HG02970 (cell line): ENCODE measurements at regions not wholly inside any gene's neighbourhood (a gene's known extent, or its start where the extent isn't known, plus 50 kb on each side); places are given as distances from the start of the nearest gene placed in this dataset.

Source experiments
- ATAC-seq: cut with Tn5 transposase; IDR thresholded peaks from one replicate; pipeline ENCODE4 v1.9.1; 2021; ENCODE audit warnings: mild to moderate bottlenecking, moderate library complexity, moderate number of reproducible peaks; ENCODE audit not compliant: unreplicated experiment, low FRiP score

DNA sequence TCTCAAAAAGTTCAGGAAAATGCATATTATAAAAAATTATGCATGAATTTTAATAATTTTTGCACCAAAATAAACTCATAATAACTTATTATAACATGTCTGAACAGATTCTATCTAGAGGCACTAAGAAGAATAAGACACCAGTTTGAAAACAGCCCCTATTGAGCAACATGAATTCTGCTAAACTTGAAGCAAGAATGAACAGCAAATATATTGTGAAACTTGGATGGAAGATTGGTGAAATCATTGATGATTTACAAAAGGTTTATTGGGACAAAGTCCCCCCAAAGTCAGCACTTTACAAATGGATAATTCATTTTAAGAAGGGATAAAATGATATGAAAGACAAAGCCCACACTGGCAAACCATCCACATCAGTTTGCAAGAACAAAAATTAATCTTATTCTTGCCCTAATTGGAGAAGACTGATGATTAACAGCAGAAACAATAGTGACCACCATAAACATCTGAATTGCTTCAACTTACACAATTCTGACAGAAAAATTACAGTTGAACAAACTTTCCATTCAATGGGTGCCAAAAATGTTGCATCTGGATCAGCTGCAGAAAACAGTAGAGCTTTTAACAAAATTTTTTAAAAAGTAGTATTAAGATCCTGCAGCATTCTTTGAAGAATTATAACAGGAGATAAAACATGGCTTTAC lies 257.5 kb upstream of the FAT3 start:
- ATAC-seq = no peak

DNA sequence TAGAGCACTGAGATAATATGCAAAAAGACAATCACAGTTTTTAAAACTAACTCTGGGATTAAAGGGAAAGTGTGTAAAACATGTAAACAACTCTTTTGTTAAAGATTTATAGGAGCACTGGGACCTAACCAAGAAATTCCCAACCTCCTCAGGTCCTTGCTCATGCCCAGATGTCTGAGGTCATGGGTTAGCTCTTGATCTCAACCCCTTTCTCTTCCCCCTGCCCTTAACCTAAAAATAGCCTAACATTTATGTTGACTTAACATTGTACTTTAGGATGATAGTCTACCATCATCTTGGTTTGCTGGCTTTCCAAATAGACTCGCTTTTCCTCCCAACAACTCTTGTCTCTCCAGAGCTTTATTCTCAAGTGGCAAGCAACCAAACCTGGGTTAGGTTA lies 258.2 kb upstream of the FAT3 start:
- no peak for ATAC-seq

- ATAC-seq = no peak
These were observed 263.8 kb upstream of the FAT3 start for GRCh38 chr11:91960770-91961169.

- ATAC-seq = no peak
These were observed 265.2 kb upstream of the FAT3 start for GRCh38 chr11:91959411-91959810.

GRCh38 chr11:91956711-91957110 lies 267.9 kb upstream of the FAT3 start:
- ATAC-seq = no peak

- ATAC-seq = no peak
These were observed 269.4 kb upstream of the FAT3 start for GRCh38 chr11:91955206-91955605.

- ATAC-seq = no peak
These were observed 272.6 kb upstream of the FAT3 start for GRCh38 chr11:91952056-91952455.

DNA sequence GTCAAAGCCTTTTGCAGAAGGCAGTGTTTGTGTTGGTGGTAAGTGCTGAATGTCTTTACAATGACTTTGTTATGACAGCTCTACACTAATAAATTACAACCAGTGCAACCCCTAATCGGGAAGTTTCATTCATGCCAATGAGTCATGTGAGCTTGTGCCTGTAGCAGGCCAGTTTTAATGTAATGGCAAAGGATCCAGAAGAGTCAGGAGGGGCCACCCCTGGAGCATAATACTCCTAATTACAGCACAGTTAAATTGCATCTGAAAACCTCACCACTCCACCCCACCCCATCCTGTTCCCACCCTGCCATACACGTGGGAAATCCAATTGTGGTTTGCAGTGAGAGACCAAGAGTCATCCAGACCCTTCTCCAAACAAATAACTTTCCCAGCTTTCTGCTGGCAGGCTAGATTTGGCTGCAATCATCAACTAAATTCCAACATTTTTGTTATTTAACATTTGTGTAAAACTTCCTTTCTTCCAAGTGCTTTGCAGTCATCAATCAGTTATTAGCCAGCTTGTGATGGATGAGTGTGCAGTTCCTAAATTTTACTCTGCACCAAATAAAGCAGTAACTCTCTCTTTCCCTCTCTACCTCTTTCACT lies 277.3 kb upstream of the FAT3 start:
- no peak for ATAC-seq

GRCh38 chr11:91946397-91946951 lies 278.1 kb upstream of the FAT3 start:
- ATAC-seq = no peak

GRCh38 chr11:91935120-91935519 lies 289.5 kb upstream of the FAT3 start:
- ATAC-seq = no peak

GRCh38 chr11:91932151-91932821 lies 292.3 kb upstream of the FAT3 start:
- no peak for ATAC-seq

DNA sequence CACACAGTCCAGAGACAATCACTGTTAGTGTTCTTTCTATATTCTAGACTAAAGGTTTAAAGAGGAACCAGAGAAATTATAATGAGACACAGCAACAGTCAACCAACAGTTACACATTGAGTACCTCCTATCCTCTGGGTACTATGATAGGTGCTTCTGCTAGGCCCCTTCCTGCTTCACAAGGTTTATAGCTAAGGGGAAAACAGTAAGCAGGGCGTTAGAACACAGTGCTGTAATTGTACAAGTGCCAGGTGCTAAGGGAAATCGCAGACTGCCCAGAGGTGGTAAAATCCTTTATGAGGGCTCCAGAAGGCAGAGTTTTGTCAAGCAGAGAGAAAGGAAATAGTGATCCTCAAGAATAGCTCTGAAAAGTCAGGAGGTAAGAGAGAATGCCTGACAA lies 297.2 kb upstream of the FAT3 start:
- no peak for ATAC-seq

- ATAC-seq = no peak
These were observed 297.7 kb upstream of the FAT3 start for GRCh38 chr11:91926965-91927364.

- ATAC-seq = no peak
These were observed 301.8 kb upstream of the FAT3 start for GRCh38 chr11:91922846-91923245.

DNA sequence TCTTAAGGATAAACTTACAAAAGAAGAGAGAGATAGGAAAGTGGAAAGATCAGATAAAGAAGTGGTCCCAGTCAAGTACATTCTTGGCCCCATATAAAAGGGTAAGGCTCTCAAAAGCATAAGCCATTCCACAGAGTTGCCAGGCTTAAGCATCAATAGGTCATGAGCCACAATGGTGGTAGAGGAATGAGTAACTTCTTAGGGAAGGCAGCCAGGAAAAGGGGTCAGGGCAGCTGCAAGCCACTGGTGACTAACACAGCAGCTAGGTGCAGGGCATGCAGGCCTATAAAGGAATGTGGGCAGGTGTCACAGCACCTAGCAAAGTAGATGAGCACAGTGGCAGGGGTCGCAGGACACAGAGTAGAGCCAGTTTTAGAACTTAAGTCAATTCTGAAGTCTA lies 302.6 kb upstream of the FAT3 start:
- ATAC-seq = no peak

DNA sequence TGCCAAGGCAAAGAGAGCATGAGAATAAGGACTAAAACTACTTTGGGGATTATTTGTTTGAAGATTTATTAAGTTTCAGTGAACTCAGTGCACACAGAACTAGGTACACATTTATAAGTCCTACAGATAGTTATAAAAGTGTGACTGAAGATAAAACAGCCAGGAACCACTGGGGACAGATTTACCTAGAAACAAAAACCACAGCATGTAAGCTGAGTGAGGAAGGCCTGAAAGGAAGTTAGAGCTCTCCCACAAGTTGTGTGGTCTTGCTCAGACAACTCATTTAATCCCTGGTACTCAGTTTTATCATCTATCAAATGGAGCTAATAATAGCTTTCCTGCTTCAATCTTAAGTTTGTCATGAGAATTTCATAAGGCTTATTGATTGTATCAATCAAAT lies 311.2 kb upstream of the FAT3 start:
- no peak for ATAC-seq

GRCh38 chr11:91912322-91912721 lies 312.3 kb upstream of the FAT3 start:
- ATAC-seq = no peak

- ATAC-seq = no peak
These were observed 317.6 kb upstream of the FAT3 start for GRCh38 chr11:91906871-91907624.

DNA sequence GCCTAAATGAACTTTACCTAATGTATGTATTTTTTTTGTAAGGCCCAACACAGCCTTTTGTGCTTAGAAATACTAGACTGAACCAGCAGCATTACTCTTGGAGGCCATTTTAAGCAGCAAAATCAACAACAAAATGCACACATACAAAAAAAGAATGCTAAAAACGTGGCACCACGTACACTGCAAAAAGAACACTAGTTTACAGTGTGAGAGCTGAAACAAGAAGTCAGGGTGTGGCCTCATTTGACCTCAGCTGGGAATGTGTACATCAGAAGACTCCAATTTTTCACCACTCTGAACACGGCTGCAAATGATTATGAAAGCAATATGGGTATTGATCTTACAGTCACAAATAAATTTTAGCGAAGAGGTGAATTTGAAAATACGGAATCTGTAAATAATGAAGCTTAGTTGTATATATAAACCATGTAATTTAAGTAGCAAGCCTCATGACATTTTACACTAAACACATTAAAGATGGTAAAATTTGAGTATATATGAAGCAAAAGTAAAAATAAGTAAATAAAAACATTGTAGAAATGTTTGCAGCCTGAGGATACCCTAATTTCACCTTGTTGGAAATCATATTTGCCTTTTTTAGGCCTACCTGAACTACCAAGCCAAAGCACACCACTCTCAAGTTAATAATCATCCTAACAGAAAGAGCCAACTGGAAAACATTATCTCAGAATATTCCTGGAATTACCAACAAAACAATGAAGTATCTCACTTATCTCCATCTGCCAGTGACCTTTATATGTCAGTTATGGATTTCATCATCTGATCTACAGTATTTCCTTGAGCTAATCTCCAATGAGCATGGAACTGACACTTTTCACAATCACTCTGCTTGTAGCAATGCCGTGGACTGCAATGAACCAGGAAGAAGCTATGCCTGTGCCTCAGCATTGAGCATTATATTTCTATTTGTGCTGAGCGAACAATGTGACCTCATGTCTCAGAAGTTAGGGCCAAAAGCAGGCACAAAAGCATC lies 319.5 kb upstream of the FAT3 start:
- no peak for ATAC-seq

GRCh38 chr11:91902312-91902711 lies 322.3 kb upstream of the FAT3 start:
- ATAC-seq = no peak
